HG03108 (cell line): ENCODE measurements at regions not wholly inside any gene's neighbourhood (a gene's known extent, or its start where the extent isn't known, plus 50 kb on each side); places are given as distances from the start of the nearest gene placed in this dataset.
"Not testable (repeated sequence)": the region's sequence is repeated elsewhere in the genome, so short reads cannot be mapped to it uniquely, and the experiment has no call there.

Source experiments
- ATAC-seq: cut with Tn5 transposase; IDR thresholded peaks from one replicate; pipeline ENCODE4 v1.9.1; 2021; ENCODE audit warnings: moderate library complexity; ENCODE audit not compliant: unreplicated experiment

- no peak for ATAC-seq
Observed at GRCh38 chr10:63833411-63834060, 312.3 kb downstream of the REEP3 start.

GRCh38 chr10:63836666-63837442, 315.7 kb downstream of the REEP3 start:
- no peak for ATAC-seq

GRCh38 chr10:63841761-63842160, 320.6 kb downstream of the REEP3 start:
- no peak for ATAC-seq

- ATAC-seq = no peak
Observed at GRCh38 chr10:63843107-63843506, 321.9 kb downstream of the REEP3 start.

DNA sequence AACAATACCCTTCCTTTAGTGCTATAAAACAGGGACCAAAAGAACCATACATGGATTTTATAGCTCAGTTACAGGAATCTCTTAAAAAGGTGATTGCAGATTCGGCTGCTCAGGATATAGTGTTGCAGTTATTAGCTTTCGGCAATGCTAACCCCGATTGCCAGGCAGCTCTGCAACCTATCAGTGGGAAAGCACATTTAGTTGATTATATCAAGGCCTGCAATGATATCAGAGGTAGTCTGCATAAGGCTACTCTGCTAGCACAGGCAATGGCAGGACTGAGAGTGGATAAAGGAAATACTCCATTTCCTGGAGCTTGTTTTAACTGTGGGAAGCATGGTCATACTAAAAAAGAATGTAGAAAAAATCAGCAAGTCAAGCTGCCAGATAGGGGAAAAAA, 327.7 kb downstream of the REEP3 start:
- not testable (repeated sequence) for ATAC-seq

DNA sequence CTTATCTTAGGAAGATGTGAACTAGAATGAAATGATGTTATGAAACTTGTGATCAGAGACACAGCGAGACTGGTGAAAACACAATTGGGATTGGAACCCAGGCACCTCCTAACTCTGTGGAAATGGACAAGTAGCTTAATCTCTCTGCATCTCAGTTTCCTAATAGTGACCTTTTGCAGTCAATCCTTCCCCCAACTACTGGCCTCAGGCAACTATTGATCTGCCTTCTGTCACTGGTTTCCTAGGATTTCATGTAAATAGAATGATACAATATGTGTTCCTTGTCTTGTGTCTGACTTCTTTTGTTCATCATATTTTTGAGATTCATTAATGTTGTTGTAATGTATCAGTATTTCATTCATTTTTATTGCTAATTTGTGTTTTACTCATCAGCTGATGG, 341.7 kb downstream of the REEP3 start:
- ATAC-seq = no peak

- no peak for ATAC-seq
Observed at GRCh38 chr10:63865210-63865609, 344.0 kb downstream of the REEP3 start.

- peak; percentile 91 for ATAC-seq
Observed at GRCh38 chr10:63866075-63866746, 345.0 kb downstream of the REEP3 start.

DNA sequence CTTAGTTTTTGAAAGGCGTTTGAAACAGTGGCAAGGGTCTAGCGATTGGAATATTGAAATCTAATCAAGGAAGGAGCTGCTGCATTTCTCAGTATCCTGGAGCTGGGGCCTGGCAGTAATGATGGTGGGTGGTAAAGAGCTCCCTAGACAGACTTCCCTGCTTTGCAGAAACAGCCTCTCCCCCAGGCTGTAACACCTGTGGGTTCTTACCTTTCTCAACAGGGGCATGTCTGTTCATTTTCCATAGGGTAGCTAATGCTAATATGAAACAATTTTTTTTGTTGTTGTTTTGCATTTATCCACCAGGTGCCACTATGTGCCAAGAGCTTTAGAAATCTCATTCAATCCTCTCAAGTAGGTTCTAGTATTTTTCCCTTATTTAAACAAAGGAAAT, 345.5 kb downstream of the REEP3 start:
- peak; percentile 48 for ATAC-seq

GRCh38 chr10:63878428-63878827, 357.2 kb downstream of the REEP3 start:
- ATAC-seq = no peak

GRCh38 chr10:63883861-63884260, 362.7 kb downstream of the REEP3 start:
- no peak for ATAC-seq

GRCh38 chr10:63884426-63884825, 363.2 kb downstream of the REEP3 start:
- no peak for ATAC-seq

GRCh38 chr10:63885156-63885555, 364.0 kb downstream of the REEP3 start:
- no peak for ATAC-seq

GRCh38 chr10:63886281-63887022, 365.3 kb downstream of the REEP3 start:
- ATAC-seq = no peak

DNA sequence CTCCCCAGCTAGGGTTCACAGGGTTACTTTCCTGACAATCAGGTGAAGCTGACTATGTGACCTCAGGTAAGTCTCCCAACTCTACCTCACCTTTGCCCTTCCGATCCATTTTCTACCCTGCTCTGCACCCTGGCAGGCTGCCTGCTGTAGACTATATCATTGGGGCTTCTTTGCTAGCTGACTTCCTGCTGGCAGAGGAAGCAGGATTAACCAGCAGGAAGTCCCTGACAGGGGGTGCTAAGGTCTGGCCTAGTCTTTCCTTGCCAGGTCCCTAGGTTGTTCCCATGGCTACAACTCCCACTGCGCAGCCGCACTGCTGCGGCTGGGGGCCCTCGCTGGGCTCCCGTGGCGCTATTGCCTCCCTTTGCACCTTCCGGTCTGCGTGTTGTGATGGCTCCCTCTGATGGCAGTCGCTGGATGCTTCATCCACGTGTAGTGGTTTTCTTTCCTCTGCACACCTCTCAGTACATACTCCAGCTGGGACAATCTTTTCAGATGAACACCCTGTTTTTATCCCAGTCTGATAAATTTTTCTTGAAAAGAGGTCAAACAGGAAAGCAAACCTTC, 365.9 kb downstream of the REEP3 start:
- no peak for ATAC-seq

- ATAC-seq = no peak
Observed at GRCh38 chr10:63887600-63888370, 366.6 kb downstream of the REEP3 start.

DNA sequence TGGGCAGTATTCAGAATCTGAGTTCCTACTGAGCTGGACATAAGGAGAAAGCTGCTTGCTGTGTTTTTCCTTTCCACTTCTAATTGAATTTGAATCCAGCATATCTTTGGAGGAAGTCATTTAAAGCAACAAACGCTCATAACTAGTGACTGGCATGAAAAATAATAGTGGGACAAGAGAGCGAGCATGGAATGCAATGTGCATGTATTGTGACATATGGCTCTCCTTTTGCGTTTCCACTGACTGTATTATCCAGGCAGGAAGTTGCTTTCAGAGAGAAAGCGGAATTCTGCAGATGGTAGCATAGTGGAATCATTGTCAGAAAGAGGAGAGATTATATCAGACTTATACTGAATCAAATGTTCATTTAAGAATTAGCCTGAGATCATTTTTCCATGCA, 368.6 kb downstream of the REEP3 start:
- no peak for ATAC-seq

GRCh38 chr10:63896992-63897391, 375.8 kb downstream of the REEP3 start:
- no peak for ATAC-seq

DNA sequence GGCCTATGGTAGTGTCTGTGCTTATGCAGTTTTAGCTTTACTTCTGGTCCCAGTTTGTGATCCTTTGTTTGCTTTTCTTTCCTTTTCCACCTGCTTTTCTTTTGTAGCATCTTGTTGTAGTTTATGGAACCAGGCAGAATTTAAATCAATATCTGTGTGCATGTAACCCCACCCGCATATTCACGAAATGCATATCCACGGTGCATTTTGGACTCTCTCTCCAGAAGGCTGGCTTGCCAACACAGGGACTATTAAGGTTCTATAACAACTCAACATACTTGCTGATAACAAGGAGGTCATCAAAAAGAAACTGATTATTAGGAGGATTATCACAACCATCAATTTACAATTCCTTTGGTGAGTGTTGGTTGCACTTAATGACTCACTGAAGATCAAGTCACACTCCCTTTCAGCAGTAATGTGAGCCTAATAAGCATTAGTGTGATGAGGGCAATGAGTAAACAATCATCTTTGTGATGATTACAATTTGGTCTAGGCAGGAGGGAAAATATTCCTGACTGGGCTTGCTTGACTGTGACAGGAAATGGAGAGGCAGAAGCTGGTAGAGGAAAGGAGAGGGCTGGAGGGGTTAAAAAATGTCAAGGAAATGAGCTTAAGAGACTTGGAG, 378.6 kb downstream of the REEP3 start:
- no peak for ATAC-seq

- no peak for ATAC-seq
Observed at GRCh38 chr10:63901228-63901627, 380.0 kb downstream of the REEP3 start.
